HG03521 (cell line): ENCODE measurements at regions not wholly inside any gene's neighbourhood (a gene's known extent, or its start where the extent isn't known, plus 50 kb on each side); places are given as distances from the start of the nearest gene placed in this dataset.
"Not testable (repeated sequence)": the region's sequence is repeated elsewhere in the genome, so short reads cannot be mapped to it uniquely, and the experiment has no call there.

Source experiments
- ATAC-seq: cut with Tn5 transposase; IDR thresholded peaks from one replicate; pipeline ENCODE4 v1.9.1; 2021; ENCODE audit warnings: mild to moderate bottlenecking, moderate library complexity; ENCODE audit not compliant: unreplicated experiment

GRCh38 chr6:88458662-88459061 is 292.5 kb upstream of the CNR1 start:
- no peak for ATAC-seq

- ATAC-seq: no peak
These were observed 290.2 kb upstream of the CNR1 start for GRCh38 chr6:88456221-88456859.

GRCh38 chr6:88455317-88455716 is 289.2 kb upstream of the CNR1 start:
- ATAC-seq: no peak

- no peak for ATAC-seq
These were observed 288.5 kb upstream of the CNR1 start for GRCh38 chr6:88454658-88455057.

- no peak for ATAC-seq
These were observed 283.6 kb upstream of the CNR1 start for GRCh38 chr6:88449770-88450169.

- no peak for ATAC-seq
These were observed 279.2 kb upstream of the CNR1 start for GRCh38 chr6:88445188-88445965.

- no peak for ATAC-seq
These were observed 277.4 kb upstream of the CNR1 start for GRCh38 chr6:88443554-88443953.

- no peak for ATAC-seq
These were observed 276.6 kb upstream of the CNR1 start for GRCh38 chr6:88442737-88443136.

- no peak for ATAC-seq
These were observed 275.2 kb upstream of the CNR1 start for GRCh38 chr6:88441346-88441745.

- ATAC-seq: no peak
These were observed 261.9 kb upstream of the CNR1 start for GRCh38 chr6:88428068-88428467.

GRCh38 chr6:88426005-88426404 is 259.9 kb upstream of the CNR1 start:
- no peak for ATAC-seq

- no peak for ATAC-seq
These were observed 256.7 kb upstream of the CNR1 start for GRCh38 chr6:88422831-88423230.

- not testable (repeated sequence) for ATAC-seq
These were observed 254.9 kb upstream of the CNR1 start for GRCh38 chr6:88420967-88421488.

GRCh38 chr6:88418921-88419810 is 253.0 kb upstream of the CNR1 start:
- ATAC-seq: not testable (repeated sequence)

GRCh38 chr6:88417361-88417760 is 251.2 kb upstream of the CNR1 start:
- ATAC-seq: not testable (repeated sequence)

- no peak for ATAC-seq
These were observed 247.3 kb upstream of the CNR1 start for GRCh38 chr6:88413459-88413858.

- ATAC-seq: not testable (repeated sequence)
These were observed 242.2 kb upstream of the CNR1 start for GRCh38 chr6:88408355-88408754.

GRCh38 chr6:88406674-88407073 is 240.5 kb upstream of the CNR1 start:
- not testable (repeated sequence) for ATAC-seq

- ATAC-seq: no peak
These were observed 237.3 kb upstream of the CNR1 start for GRCh38 chr6:88403486-88403885.

GRCh38 chr6:88402909-88403308 is 236.8 kb upstream of the CNR1 start:
- no peak for ATAC-seq

GRCh38 chr6:88390998-88391397 is 224.9 kb upstream of the CNR1 start:
- not testable (repeated sequence) for ATAC-seq
